GM12878 (cell line): ENCODE measurements at regions not wholly inside any gene's neighbourhood (a gene's known extent, or its start where the extent isn't known, plus 50 kb on each side); places are given as distances from the start of the nearest gene placed in this dataset.

ENCODE experiments used
- CBX5 ChIP-seq: sonication (generic); IDR thresholded peaks from 2 replicates; pipeline ENCODE4 v1.6.1; 2016; ENCODE audit warnings: low read depth, moderate library complexity, mild to moderate bottlenecking, inconsistent platforms
- CHD4 ChIP-seq: fragments of 200-600 bp; sonication (generic); IDR thresholded peaks from 2 replicates; pipeline ENCODE4 v1.6.1; 2016; ENCODE audit warnings: mild to moderate bottlenecking
- CTCF ChIP-seq, 3 experiments: IDR thresholded peaks in 2 of 3; conservative IDR thresholded peaks in 1 of 3; 2 replicates each; pipeline ENCODE4 v1.5.1; 2011; ENCODE audit warnings: low read depth in 3 of 3, low read length in 3 of 3, mild to moderate bottlenecking in 3 of 3, control low read depth in 2 of 3, moderate library complexity in 2 of 3, inconsistent platforms in 1 of 3, mixed read lengths in 1 of 3; ENCODE audit not compliant: control insufficient read depth in 2 of 3, insufficient read depth in 1 of 3; ENCODE audit errors: extremely low read depth in 1 of 3
- ETV6 ChIP-seq, 2 experiments: fragments of 450-650 bp in 1 of 2; IDR thresholded peaks in 1 of 2; conservative IDR thresholded peaks in 1 of 2; 2 replicates each; pipeline ENCODE4 v1.6.1; 2014; ENCODE audit warnings: antibody characterized with exemption in 1 of 2, borderline replicate concordance in 1 of 2, low read depth in 1 of 2, mild to moderate bottlenecking in 1 of 2, moderate library complexity in 1 of 2
- MAX ChIP-seq: IDR thresholded peaks from 2 replicates; pipeline ENCODE4 v1.6.1; 2012; ENCODE audit warnings: low read depth, low read length, improper control_type of control experiment
- NFXL1 ChIP-seq: fragments of 450-650 bp; IDR thresholded peaks from 2 replicates; pipeline ENCODE4 v1.6.1; 2017; ENCODE audit warnings: antibody characterized with exemption, mild to moderate bottlenecking, borderline replicate concordance
- RAD21 ChIP-seq: IDR thresholded peaks from 2 replicates; pipeline ENCODE4 v1.6.1; 2011; ENCODE audit warnings: mild to moderate bottlenecking, low read depth, low read length, moderate library complexity; ENCODE audit not compliant: insufficient read depth
- SUPT20H ChIP-seq: IDR thresholded peaks from 2 replicates; pipeline ENCODE4 v1.6.1; 2011; ENCODE audit warnings: low read depth, mild to moderate bottlenecking, low read length, moderate library complexity, borderline replicate concordance; ENCODE audit not compliant: control insufficient read depth
- YY1 ChIP-seq: IDR thresholded peaks from 2 replicates; pipeline ENCODE4 v1.6.1; 2011; ENCODE audit warnings: low read depth, mild to moderate bottlenecking, low read length

GRCh38 chr5:13536933-13537332, 407.6 kb downstream of the DNAH5 start:
- TF ChIP-seq CHD4 (no peak), CTCF (IDR thresholded peaks at IDR 0.05 in 2 of 3, conservative IDR thresholded peaks at IDR 0.05 in 1 of 3; ENCODE audit: control insufficient read depth in 2 of 3, extremely low read depth in 1 of 3, insufficient read depth in 1 of 3, low read depth in 3 of 3, low read length in 3 of 3) (no peak), CBX5 (no peak), RAD21 (no peak), YY1 (no peak), NFXL1 (no peak), MAX (no peak), SUPT20H (no peak), ETV6 (conservative IDR thresholded peaks at IDR 0.05 in 1 of 2, IDR thresholded peaks at IDR 0.05 in 1 of 2; ENCODE audit: borderline replicate concordance in 1 of 2, low read depth in 1 of 2) (no peak)
